ENCODE measurements at regions not wholly inside any gene's neighbourhood (a gene's known extent, or its start where the extent isn't known, plus 50 kb on each side); places are given as distances from the start of the nearest gene placed in this dataset.
A peak's percentile ranks its signal among the peaks of the same experiment; 100 is the strongest.
"Not testable (repeated sequence)": the region's sequence is repeated elsewhere in the genome, so short reads cannot be mapped to it uniquely, and the experiment has no call there.

GRCh38 chr20:52311209-52311794, 119.7 kb upstream of the ZFP64 start:
- DNase-seq (ENCODE audit: low read depth), result no peak

DNA sequence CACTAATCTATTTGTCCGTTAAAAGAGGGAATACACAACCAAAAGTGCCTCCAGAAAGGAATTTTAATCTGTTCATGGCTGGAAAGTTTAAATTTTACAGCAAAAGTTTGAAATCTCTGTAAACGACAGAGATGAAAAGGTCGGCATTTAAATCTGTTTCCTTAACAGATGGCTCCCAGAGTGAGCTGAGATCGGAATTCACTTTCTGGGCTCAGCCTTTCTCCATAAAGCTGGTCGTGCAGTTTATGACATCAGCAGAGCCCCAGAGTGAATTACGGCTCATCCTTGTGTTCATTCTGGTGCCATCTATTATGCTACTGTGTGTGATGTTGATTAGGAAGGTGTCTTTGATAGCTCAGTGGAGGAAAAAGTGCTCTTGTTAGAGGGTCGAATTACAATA, 117.6 kb upstream of the ZFP64 start:
- DNase-seq (ENCODE audit: low read depth), result no peak

DNA sequence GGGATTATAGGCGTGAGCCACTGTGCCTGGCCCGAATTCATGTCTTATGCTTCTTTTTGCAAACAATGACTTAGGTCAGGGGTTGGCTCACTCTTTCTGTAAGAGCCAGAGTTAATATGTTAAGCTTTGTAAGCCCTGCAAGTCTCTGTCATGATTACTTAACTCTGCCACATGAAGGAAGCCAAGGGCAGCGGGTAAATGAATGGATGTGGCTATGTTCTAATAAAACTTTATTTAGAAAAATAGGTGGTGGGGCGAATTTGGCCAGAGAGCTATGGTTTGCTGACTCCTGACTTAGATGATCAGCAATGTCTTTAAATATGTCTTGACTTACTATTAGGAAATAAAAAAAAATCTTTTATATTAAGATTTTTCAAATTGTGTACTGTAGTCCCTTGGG, 114.9 kb upstream of the ZFP64 start:
- DNase-seq (ENCODE audit: low read depth), result no peak

- no peak for DNase-seq (ENCODE audit: low read depth)
These were observed 114.3 kb upstream of the ZFP64 start for GRCh38 chr20:52305858-52306257.

GRCh38 chr20:52305024-52305645, 113.6 kb upstream of the ZFP64 start:
- DNase-seq (ENCODE audit: low read depth), result peak; percentile 0

DNA sequence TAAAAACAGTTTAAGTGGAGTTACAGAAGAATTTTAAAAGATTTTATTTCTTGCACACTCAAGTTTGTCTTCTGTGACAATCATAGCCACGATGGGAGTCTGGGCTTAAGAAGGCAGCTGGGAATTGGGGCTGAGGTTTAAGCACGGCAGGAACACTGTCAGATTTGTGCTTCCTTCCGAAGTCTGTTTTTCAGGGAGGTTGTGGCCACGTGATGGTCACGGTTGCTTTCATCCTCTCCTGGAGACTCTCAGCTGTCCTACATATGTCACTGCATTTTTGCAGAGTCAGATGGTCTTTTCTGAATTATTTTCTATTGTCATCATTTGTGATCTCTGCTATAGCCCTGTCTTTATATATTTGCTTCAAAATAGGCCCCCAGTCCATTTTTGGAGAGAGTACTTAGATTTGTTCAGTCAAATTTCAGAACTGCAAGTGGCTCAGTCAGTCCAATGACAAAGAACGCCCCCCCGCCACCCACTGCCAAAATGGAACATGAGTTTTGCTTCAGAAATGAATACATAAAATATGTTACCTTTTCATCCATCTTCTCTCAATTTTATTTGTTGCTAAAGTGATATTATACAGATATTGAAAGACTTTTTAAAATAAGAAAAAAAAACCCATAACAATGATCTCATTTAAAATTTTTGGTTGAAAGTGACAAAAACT, 111.8 kb upstream of the ZFP64 start:
- no peak for DNase-seq (ENCODE audit: low read depth)

DNA sequence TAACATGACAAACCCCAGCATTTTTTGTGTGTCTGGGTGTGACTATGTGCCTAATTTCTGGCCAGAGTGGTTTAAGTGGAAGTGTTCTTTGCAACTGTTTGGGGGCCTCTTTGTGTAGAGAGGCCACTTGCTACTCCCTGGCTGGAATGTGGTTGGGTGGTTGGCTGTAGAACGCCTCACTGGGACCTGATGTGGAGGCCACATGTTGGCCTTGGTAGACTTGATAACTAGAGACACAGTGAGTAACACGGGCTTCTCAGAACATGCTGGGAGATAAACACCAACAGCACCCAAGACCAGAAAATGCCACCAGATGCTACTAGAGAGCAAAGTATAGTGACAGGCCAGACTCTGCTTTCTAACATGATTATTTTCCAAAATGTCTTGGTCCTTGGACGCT, 111.2 kb upstream of the ZFP64 start:
- no peak for DNase-seq (ENCODE audit: low read depth)

- DNase-seq (ENCODE audit: low read depth), result not testable (repeated sequence)
These were observed 110.5 kb upstream of the ZFP64 start for GRCh38 chr20:52302051-52302450.

DNA sequence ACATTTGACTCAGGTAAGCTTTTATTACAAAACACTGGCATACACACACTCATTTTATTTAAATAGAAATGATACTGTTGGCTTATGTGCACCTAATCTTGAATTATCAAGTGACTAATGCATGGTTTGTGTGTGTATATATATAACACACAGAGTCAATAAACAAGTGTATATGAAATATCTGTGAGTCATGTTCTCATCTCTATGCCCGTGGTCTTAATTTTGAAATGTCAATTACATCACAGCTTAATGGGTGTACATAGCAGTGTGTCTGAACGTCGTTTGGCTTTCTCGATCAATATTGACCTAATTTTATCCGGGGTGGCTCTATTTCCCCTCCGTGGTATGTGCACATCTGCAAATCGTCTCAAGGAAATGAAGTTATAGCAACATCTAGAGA, 104.0 kb upstream of the ZFP64 start:
- no peak for DNase-seq (ENCODE audit: low read depth)

DNA sequence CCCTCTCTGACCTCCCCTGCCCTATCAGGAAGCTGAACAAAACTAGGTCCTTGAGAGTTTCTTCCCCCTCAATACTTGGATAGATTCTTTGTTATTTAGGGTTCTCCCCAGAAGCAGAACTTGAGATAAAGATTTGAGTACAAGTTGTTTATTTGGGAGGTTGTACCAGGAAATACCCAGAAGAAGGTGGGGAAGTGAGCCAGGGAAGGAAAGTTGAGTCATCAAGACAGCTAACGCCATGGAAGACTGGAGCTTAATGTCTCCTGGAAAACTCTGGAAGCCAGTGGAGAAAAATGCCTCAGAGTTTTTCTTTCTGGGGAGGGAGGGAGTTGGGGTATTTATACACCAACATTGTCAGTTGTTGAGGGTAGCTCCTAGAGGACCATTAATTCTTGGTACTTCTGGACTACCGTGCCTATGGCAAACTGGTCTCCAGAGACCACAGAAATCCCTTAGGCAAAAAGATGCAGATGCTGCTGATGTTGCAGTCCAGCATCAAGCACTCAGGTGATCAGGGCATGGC, 102.6 kb upstream of the ZFP64 start:
- no peak for DNase-seq (ENCODE audit: low read depth)

DNA sequence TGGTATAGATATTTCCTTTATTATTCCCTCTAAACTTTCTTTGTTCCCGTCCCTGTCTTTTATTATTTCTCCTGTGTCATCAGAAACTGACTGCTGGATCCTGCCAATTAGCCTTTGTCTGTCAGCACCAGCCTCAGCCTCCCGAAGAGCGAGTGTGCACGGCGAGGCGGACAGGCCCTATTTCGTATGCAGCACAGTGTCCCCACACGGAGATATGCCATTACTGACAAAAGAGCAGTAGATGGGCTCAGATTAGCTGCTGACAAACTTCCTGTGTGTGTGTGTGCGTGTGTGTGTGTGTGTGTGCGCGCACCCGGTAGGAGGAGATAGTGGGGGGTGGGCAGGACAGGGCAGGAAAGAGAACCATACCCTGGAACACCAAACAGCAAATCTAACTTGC, 99.5 kb upstream of the ZFP64 start:
- DNase-seq (ENCODE audit: low read depth), result no peak

DNA sequence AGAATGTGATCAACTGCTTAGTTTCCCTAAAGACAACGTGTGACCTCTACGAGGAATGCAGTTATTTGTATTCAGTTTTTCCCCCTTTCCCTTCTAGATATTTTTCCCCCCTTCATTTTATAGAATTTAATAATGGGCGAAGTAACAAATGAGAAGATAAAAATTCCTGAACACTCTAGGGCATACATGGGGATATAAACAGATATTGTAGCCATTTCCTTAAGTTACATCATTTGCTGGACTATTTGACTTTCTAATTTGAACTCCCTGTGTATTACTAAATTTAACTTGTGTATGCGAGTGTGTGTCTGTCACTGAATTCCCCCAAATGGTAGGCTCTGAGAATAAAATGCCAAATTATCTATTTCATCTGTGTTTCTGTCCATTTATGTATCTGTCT, 99.0 kb upstream of the ZFP64 start:
- DNase-seq (ENCODE audit: low read depth), result no peak

DNA sequence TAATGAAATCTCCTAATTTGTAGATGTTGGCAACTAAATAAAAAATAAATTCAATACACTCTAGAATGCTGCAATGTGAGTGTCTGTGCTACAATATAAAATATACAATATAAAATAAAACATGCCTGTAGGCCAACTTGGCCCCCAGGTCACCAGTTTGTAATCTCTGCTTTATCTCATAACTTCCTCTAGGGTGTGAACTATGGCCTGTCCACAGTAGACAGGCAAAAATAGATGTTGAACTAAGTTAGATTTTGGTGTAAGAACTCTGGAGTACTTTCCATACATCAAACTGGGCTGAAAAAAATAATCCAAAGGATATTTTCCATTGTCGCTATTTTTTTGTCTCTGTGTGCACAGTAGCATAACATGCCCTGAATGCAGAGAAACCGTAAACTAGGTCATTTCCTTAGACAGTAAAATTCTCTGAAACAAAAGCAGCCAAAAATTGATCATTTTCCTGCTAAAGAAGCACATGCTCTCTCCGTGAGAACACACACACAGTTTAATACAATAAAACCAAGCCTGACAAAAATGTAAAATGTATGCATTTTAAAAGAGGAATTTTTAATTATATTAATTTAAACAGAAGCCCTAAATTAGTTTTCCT, 98.5 kb upstream of the ZFP64 start:
- no peak for DNase-seq (ENCODE audit: low read depth)

GRCh38 chr20:52280407-52280806, 88.8 kb upstream of the ZFP64 start:
- DNase-seq (ENCODE audit: low read depth), result no peak

DNA sequence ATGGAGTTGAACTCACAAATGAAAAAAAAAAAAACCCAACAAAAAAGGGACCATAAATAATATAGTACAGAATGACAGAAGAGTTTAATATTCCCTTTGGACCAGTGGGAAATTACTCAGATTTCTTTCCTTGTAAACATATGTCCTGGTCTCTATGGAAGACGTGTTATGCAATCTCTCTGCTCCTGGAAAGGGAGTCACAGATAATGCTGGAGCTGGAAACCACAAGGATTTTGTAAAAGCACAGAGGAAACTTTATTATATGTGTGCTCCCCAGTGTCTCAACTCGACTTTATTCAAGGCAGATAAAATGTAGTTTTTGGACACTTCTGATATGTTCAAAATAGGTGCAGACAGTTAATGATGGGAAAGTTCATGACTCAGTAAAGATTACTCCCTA, 88.1 kb upstream of the ZFP64 start:
- peak; percentile 1 for DNase-seq (ENCODE audit: low read depth)

- no peak for DNase-seq (ENCODE audit: low read depth)
These were observed 83.7 kb upstream of the ZFP64 start for GRCh38 chr20:52275181-52275691.

DNA sequence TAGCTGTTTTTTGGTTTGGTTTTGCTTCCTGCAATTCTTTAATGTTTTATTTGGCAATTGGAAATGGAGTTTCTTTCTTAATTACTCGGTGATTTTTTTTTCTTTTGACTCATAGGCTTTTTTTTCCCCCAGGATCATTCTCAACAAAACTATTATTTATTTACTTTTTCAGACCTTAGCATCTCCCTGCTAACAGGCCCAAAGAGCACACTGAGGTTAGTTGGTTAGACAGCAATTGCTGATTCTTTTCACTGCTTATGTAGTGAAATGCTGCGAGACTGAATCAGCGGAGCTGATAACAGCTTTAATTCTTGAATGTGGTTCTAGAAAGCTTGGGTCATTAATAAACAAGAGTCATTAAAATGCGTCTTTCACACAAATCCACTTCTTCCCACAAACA, 79.1 kb upstream of the ZFP64 start:
- DNase-seq (ENCODE audit: low read depth), result no peak

GRCh38 chr20:52270001-52270606, 78.5 kb upstream of the ZFP64 start:
- DNase-seq (ENCODE audit: low read depth), result no peak

DNA sequence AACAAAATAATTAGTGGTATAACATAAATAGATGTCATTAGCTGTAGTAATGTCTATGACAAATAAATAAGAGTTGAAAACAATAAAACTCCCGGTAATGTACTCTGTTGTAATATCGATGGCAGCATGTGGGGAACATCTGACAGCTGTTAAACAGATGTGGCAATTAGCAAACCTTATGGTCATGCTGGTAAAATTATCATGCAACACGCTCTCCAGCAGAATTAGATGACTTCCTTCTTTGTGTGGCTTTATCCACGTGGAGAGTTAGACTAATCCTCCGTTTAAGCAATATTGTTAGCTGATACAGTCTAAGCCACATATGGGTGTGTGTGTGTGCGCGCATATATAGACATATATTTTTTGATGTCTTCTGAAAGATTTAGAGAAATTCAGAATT, 77.7 kb upstream of the ZFP64 start:
- DNase-seq (ENCODE audit: low read depth), result peak; percentile 1

DNA sequence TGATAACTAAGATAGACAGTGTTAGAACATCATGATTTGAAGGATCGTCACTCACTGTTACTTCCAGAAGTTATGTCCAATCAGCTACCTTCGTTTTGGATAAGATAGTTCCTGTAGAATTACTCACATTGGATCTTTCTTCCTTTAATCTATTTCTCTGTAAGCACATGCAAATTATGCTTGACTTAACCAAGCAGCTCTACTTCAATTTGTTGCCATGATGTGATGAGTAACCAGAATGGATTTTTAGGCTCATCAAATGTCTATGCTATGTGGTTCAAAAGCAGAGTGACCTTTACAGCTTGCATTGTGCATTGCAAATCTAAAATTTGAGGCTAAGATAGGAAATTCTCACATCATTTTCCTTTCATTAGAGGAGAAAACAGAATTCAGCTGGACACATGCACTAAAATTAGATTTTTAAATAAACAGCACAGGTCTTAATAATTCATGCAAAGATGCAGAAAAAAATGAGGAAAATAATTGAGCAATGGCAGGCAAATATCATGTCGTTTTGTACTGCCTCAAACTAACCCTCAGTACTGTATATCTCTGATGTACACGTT, 76.7 kb upstream of the ZFP64 start:
- DNase-seq (ENCODE audit: low read depth), result peak; percentile 29

DNA sequence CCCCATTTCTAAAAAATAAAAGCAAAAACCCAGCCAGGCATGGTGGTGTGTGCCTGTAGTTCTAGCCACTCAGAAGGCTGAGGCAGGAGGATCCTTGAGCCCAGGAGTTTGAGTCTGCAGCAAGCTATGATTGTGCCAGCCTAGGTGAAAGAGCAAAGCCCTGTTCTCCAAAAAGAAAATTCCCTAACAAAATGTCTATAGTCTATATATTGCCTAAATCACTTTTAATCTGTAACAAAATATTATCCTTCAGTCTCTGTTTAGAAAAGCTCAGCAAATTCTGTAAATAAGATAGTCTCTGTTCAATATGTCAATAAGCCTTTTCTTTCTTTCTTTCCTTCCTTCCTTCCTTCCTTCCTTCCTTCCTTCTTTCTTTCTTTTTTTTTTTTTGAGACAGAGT, 75.8 kb upstream of the ZFP64 start:
- DNase-seq (ENCODE audit: low read depth), result no peak

GRCh38 chr20:52263757-52264156, 72.2 kb upstream of the ZFP64 start:
- no peak for DNase-seq (ENCODE audit: low read depth)

All from EH (cell line).